HFFc6 (cell line): ENCODE measurements at regions not wholly inside any gene's neighbourhood (a gene's known extent, or its start where the extent isn't known, plus 50 kb on each side); places are given as distances from the start of the nearest gene placed in this dataset.

Source experiments
- DNase-seq: peaks from one replicate; pipeline ENCODE4 v3.0.0-alpha.2; 2018
- H3K27ac Mint-ChIP-seq: 2 replicates; pipeline ENCODE4 v1.8.0; 2020; ENCODE audit warnings: mild to moderate bottlenecking, mixed read lengths
- H3K27me3 Mint-ChIP-seq: 2 replicates; pipeline ENCODE4 v1.8.0; 2021; ENCODE audit warnings: mild to moderate bottlenecking, moderate library complexity, mixed read lengths; ENCODE audit not compliant: insufficient read depth
- H3K36me3 Mint-ChIP-seq: 2 replicates; pipeline ENCODE4 v1.8.0; 2021; ENCODE audit warnings: low read depth, mixed read lengths
- H3K4me1 Mint-ChIP-seq: 2 replicates; pipeline ENCODE4 v1.8.0; 2020; ENCODE audit warnings: low read depth, mixed read lengths
- H3K4me3 Mint-ChIP-seq: 2 replicates; pipeline ENCODE4 v1.8.0; 2020; ENCODE audit warnings: mild to moderate bottlenecking, moderate library complexity, mixed read lengths
- H3K9me3 Mint-ChIP-seq: 2 replicates; pipeline ENCODE4 v1.8.0; 2020; ENCODE audit warnings: mild to moderate bottlenecking, mixed read lengths
- CTCF ChIP-seq: fragments of 200-600 bp; sonication (generic); IDR thresholded peaks from 2 replicates; pipeline ENCODE4 v1.5.0; 2021; ENCODE audit warnings: antibody characterized with exemption, mild to moderate bottlenecking

GRCh38 chr10:18753312-18753895 is 94.2 kb downstream of the ARL5B start:
- DNase-seq, result no peak
- Mint-ChIP-seq H3K27ac (no peak overlapping the region), H3K4me1 (no peaks in the 10 kb centered on the region), H3K36me3 (no peaks in the 10 kb centered on the region), H3K4me3 (no peak overlapping the region), H3K27me3 (peaks cover 2% of the 10 kb centered on the region; the same call in 1 of the 2 replicates), H3K9me3 (peaks cover 14% of the 10 kb centered on the region)
- TF ChIP-seq CTCF, result no peak

- H3K9me3 Mint-ChIP-seq, result peaks cover 16% of the 10 kb centered on the region
- peaks cover 2% of the 10 kb centered on the region; the same call in 1 of the 2 replicates for H3K27me3 Mint-ChIP-seq
- H3K27ac Mint-ChIP-seq, result no peak overlapping the region
- no peak overlapping the region for H3K4me3 Mint-ChIP-seq
- H3K36me3 Mint-ChIP-seq, result no peaks in the 10 kb centered on the region
- no peak for DNase-seq
- no peak for TF ChIP-seq CTCF
- no peaks in the 10 kb centered on the region for H3K4me1 Mint-ChIP-seq
These were observed 100.3 kb downstream of the ARL5B start for GRCh38 chr10:18759575-18759974.

DNA sequence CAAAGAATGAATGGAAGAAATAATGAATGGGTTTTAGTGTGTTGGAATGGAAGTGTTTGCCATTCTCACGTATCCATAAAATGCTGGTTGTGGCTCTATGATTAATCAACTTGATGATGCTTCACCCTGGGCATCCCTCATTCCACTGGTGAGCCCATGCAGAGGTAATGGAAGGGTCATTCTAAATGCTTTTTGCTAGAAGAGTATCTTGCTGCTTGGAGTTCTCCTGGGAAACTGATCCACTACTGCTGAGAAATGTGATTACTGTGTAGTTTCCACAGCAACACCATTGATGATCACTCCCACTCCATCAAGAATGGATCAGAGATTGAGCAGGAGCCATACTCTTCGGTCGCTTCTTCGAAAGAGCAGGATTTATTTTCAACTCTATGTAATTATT is 101.6 kb downstream of the ARL5B start:
- Mint-ChIP-seq H3K4me1 (no peaks in the 10 kb centered on the region), H3K9me3 (peaks cover 18% of the 10 kb centered on the region), H3K27me3 (peaks cover 2% of the 10 kb centered on the region; the same call in 1 of the 2 replicates), H3K27ac (no peak overlapping the region), H3K36me3 (no peaks in the 10 kb centered on the region), H3K4me3 (no peak overlapping the region)
- DNase-seq, result no peak
- TF ChIP-seq CTCF, result no peak

GRCh38 chr10:18767981-18768380 is 108.8 kb downstream of the ARL5B start:
- H3K36me3 Mint-ChIP-seq, result no peaks in the 10 kb centered on the region; the same call in 1 of the 2 replicates
- no peak overlapping the region for H3K4me3 Mint-ChIP-seq
- H3K27ac Mint-ChIP-seq, result no peak overlapping the region
- no peaks in the 10 kb centered on the region for H3K27me3 Mint-ChIP-seq
- no peaks in the 10 kb centered on the region for H3K4me1 Mint-ChIP-seq
- no peak for TF ChIP-seq CTCF
- no peak for DNase-seq
- H3K9me3 Mint-ChIP-seq, result peaks cover 21% of the 10 kb centered on the region

GRCh38 chr10:18773180-18773579 is 113.9 kb downstream of the ARL5B start:
- no peak overlapping the region for H3K4me3 Mint-ChIP-seq
- no peaks in the 10 kb centered on the region for H3K4me1 Mint-ChIP-seq
- H3K27me3 Mint-ChIP-seq, result no peaks in the 10 kb centered on the region
- DNase-seq, result no peak
- peaks cover 22% of the 10 kb centered on the region for H3K9me3 Mint-ChIP-seq
- H3K27ac Mint-ChIP-seq, result no peak overlapping the region
- no peaks in the 10 kb centered on the region; the same call in 1 of the 2 replicates for H3K36me3 Mint-ChIP-seq
- no peak for TF ChIP-seq CTCF

GRCh38 chr10:18777258-18777657 is 118.0 kb downstream of the ARL5B start:
- no peaks in the 10 kb centered on the region for H3K4me1 Mint-ChIP-seq
- peaks cover 20% of the 10 kb centered on the region for H3K9me3 Mint-ChIP-seq
- no peak overlapping the region for H3K27ac Mint-ChIP-seq
- TF ChIP-seq CTCF, result no peak
- H3K36me3 Mint-ChIP-seq, result no peaks in the 10 kb centered on the region
- DNase-seq, result no peak
- H3K27me3 Mint-ChIP-seq, result no peaks in the 10 kb centered on the region
- no peak overlapping the region for H3K4me3 Mint-ChIP-seq
